GM21723 (cell line): ENCODE measurements at regions not wholly inside any gene's neighbourhood (a gene's known extent, or its start where the extent isn't known, plus 50 kb on each side); places are given as distances from the start of the nearest gene placed in this dataset.
A peak's percentile ranks its signal among the peaks of the same experiment; 100 is the strongest.

Source experiments
- ATAC-seq: cut with Tn5 transposase; IDR thresholded peaks from one replicate; pipeline ENCODE4 v1.9.1; 2021; ENCODE audit warnings: mild to moderate bottlenecking, moderate library complexity; ENCODE audit not compliant: unreplicated experiment

DNA sequence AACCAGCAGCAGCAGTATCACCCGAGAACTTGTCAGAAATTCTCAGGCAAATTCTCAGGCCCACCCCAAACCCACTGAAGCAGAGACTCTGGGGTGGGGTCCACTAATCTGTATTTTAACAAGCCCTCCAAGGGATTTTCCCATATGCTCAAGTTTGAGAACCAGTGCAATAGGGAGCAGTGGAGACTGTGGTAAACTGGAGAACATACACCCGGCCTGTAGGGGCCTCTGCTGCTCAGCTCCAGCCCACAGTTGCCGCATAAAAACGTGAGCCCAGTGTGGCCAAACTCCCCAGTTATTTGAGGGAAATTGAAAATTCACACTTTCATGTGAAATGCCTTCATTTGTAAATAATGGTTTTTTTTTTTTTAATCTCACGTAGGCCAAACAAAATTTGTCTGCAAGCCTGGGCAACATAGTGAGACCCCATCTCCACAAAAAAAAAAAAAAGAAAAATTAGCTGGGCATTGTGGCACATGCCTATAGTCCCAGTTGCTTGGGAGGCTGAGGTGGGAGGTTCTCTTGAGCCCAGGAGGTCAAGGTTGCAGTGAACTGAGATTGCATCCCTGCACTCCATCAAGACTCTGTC lies 97.6 kb upstream of the ZMIZ1 start:
- ATAC-seq, result no peak

DNA sequence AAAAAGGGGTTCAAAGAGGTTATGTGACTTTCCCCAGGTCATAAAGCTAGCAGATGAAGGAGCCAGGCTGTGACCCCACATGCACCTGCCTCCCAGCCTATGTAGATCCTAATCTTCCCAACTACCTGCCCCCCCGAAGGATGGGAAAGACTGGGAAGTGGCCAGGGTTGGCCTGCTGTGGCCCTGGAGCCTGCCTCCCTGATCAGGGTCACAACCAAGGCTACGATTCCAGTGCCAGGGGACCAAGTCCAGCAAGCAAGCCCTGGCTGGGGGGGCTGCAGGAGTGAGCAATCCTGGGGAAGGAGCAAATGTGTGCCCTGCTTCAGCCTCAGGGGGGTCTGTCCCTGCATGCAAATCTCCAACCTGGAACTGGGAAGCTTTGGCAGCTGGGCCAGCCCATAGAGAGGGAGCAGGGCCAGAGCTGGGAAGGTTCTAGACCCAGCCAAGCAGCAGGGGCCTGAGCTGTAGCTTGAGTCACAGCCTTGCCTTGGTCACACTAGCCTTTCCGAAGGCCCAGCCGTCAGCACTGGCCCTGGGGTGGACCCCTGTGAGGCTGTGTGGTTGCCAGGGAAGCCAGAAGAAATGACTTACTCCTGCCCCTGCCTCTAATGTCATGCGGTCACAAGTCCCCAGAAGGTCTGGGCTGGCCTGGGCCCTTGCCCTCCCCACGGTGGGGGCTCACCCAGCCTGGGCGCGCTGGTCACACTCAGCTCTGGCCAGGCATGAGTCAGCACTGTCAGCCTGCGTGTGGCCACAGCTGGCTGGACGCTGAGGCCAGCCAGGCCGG lies 96.4 kb upstream of the ZMIZ1 start:
- ATAC-seq, result no peak

DNA sequence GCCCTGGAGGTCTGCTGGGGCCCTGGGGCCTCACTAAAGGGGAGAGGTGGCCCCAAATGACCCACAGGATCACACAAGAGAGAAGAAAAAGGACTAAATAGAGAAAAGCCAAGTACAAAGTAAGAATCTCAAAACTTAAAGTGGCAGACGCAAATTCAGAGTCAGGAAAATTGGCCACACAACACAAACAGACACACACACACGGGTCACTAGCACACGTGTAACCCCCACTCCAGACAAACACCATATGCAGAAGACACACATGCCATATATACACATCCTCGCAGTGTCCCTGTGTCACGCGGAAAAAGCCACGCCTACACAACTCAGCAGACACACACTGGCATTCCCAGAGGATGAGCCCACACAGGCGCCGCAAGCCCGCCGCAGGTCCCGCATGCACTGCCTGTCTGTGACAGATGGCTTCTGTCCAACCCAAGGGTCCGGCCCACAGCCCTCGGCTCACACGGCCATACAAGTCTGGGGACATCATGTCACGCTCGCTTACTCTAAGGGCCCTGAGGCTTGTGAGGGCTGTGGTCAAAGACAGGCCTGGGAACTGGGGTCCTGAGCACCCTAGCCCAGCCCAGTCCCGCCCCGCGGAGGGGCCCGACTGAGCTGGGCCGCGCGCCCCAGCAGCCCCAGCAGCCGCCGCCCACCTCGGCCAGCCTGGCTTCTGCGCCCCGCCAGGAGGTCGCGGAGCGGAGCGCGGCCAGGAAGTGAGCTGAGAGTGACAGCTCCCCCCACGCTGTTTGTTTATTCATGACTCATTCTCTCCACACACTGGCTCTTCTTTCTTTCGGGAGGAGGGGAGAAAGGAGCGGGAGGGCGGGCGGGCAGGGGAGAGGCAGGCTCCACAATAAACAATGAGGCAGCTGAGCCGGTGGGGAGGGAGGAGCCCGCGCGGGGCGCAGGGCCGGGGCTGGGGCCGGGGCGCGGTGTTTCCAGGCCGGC lies 95.5 kb upstream of the ZMIZ1 start:
- peak; percentile 90 for ATAC-seq

- peak; percentile 48 for ATAC-seq
These were observed 94.7 kb upstream of the ZMIZ1 start for GRCh38 chr10:78973901-78974616.

DNA sequence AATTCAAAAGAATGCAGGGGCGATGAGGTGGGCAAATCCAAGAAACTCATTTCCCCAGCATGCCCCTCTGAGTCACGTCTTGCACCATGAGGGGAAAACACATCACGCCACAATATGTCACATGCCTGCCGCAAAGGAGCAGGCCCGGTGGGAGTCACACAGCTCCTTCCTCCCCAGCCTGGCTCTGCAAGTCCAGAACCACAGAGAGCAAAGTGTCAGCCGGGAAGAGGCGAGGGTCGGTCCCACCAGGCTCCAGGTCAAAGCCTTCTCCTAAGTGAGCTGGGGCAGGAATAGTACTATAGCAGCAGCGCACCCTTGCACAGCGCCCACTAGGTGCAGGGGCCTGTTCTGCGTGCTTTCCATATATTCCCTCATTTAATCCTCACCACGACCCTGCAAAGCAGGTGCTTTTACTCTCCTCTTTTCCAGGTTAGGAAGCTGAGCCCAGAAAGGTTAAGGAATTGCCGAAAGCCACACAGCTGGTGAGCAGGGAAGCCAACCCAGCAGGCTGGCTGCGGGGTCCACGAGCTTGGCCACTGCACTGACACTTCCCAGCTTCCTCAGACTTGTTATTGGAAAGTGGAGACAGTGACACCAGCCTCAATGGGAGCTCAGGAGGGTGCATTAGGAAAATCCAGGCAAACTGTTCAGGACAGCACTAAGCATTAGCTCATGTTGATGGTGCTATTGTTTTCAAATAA lies 94.0 kb upstream of the ZMIZ1 start:
- ATAC-seq, result no peak

- ATAC-seq, result no peak
These were observed 92.8 kb upstream of the ZMIZ1 start for GRCh38 chr10:78975926-78976325.

DNA sequence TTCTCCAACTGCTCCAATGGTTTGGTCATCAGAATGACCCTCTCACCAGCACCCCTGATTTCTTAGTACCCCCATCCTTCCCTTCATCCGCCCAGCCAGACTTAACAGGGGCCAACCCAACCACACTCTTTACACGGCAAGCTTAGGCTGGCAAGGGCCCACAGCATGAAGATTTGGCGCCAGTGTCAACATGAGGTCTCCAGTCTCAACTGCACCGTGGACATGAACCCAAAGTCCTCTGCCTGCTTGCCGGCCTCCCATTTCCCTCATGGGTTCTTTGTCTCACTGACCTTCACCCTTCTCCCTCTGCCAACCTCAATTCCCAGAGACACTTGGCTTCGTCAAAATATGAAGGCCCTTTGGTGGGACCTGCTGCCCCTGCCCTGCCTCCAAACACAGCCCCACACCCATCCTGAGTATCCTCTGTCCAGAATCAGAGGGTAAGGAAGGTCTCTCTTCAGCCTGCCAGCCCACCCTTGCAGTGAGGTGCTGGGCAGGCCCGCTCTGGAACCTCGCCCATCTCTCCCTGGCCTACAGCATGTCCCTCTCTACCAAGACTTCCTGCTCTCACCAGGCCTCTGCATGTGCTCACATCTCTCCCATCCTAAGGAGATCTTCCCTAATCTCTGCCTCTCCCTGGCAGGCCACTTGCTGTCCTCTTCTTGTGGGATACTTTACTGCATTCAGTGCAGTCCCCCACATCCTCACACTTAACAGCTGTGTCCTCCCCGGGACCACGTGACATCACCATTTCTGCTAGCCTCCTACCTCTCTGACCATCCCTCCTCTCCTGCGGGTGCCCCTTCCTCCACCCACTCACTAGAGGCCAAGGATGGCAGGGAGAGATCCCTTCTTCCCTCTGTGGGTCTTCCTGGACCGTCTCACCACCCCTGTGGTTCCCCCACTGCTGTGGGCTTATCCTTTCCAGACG lies 91.7 kb upstream of the ZMIZ1 start:
- ATAC-seq, result no peak

DNA sequence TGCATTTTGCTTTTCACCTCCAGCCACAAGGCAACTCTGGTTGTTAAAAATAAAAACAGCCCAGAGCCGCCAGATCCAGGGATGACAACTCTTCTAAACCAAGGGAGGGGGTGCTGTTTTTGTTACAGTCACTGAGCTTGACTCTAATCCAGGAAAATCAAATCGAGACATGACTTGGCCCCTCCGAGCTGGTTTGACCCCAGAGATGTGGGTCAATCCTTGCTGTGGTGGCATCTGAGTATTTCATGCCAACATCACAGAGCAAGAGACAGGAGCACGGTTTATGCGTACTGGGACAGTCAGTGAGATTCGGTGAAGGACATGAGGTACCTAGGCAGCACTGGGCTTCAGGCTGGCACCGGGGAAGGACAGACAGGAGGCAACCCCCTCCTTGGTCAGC lies 88.8 kb upstream of the ZMIZ1 start:
- ATAC-seq, result no peak

DNA sequence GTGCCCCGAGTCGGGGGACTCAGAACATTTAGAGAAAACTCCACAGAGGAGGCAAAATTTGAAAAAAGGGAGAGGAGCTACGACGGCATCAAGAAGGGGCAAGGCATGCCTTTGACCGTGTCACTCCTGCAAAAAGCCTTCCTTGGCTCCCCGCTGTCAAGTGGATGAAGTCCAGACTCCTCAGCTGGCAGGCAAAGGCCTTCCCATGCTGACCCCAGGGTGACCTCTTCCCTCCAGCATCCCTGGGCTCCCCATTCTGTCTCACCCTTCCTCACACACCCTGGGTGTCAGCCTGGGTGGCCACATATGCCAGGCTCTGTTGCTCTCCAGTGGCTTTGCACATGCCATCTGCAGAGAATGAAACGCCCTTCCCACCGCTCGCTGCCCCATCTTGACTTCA lies 88.4 kb upstream of the ZMIZ1 start:
- no peak for ATAC-seq

DNA sequence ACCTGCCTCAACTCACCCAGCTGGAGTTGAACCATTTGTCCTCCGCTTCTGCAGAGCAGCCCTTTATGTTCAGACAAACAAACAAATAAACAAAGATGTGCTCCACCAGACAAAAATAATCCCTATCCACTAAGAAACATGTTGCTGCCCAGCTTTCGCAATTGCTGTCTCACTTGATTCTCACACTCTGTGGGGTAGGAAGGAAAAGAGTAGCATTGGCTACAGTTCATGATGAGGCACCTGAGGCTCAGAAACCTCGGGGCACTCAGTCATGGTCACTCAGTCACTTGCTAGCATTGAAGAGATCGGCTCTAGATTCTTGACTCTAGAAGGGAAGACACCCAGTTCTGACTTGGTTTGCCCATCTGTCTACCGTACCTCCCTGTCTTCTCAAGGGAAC lies 88.0 kb upstream of the ZMIZ1 start:
- no peak for ATAC-seq

DNA sequence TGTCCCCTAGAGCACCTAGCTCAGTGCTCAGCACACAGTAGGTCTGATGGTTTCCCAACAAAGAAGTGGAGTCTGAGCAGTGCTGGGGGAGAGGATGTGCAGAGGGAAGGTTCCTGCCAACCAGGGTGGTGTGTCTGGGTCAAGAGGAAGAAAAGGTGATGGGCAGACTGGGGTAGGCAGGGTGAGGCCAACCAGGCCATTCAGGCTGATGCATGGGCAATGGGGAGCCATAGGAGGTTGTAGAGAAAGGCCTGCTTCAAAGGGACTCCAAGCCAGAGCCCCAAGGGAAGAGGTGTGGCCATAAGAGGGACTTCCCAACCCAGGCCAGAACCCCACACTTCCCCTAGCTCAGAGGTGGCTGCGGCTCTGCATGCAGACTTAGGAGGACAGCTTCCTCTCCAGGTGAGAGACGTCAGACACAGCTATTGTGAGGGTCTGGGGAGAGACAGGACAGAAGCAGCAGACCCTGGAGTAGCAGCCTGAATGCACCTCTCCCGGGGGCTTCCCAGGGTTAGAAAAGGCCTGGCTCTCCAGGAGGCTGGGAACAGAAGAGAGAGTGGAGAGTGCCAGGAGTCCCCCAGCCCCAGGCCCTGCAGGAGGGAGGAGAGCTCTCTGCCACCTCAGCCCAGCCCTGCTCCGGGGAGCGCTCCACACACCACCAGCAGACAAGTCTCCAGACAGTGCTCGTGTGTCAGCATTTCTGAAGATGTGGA lies 87.4 kb upstream of the ZMIZ1 start:
- ATAC-seq, result peak; percentile 90

GRCh38 chr10:78981970-78982281 lies 86.8 kb upstream of the ZMIZ1 start:
- ATAC-seq, result no peak

DNA sequence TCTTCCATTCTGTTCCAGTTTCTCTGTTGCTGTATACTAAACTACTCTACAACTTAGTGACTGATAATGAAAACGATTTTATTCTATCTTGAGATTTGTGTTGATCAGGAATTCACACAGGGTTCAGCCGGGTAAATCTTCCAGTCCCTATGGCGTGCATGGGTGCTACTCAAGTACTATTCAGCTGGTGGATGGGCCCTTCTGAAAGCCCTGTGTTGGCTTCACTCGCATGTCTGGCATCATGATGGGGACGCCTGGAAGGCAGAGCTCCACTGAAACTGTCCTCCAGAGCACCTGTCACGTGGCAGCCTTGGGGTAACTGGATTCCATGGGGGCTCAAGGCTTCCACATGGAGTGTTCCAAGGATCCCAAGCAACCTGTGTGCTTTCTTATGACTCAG lies 86.0 kb upstream of the ZMIZ1 start:
- ATAC-seq, result no peak

DNA sequence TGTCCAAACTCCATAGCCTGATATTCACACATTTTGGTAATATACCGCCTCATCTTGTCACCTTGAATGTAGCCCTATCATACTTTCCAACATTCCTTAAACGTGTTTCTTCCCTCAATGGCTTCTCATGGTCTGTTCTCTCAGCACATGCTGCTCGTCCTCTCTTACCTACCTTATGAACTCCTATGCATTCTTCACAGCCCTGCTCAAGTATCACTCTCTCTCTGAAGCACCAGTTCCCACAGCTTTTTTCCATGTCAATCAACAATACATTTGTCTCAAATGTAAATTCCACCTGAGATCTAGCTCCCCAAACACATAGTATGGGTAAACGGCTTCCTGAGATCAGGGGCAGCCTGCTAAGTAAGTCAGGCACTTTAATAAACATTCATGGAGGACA lies 85.2 kb upstream of the ZMIZ1 start:
- ATAC-seq, result no peak

GRCh38 chr10:78985973-78986818 lies 82.6 kb upstream of the ZMIZ1 start:
- no peak for ATAC-seq

GRCh38 chr10:78991187-78991586 lies 77.6 kb upstream of the ZMIZ1 start:
- peak; percentile 63 for ATAC-seq

DNA sequence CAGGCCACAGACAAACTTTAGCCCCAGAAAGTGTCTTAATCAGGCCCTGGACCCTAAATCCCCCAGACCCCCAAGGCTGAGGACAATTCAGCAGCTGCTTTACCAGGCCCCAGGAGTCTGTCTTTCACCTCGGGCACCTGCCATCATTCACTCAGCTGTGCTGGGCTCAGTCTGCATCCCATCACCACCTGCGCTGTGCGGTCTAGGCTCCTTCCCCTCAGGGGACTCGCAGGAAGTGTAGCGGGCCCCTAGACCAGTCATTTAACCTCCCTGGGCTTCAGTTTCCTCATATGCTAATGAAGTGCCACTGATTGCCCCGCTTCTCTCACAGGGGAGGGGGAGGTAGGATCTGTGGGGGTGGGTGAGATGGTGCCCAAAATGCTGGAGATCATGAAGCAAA lies 76.4 kb upstream of the ZMIZ1 start:
- ATAC-seq, result no peak
